Uterus (tissue), 2 donors: ENCODE measurements at regions not wholly inside any gene's neighbourhood (a gene's known extent, or its start where the extent isn't known, plus 50 kb on each side); places are given as distances from the start of the nearest gene placed in this dataset.

Experiments used
- POLR2A ChIP-seq, 2 donors: fragments of 450-650 bp; IDR thresholded peaks; one replicate each; pipeline ENCODE4 v1.6.1; 2016; ENCODE audit warnings: antibody characterized with exemption in 2 of 2, mild to moderate bottlenecking in 1 of 2, moderate library complexity in 1 of 2
- TF ChIP-seq, protein P1 (sequence below), 4 experiments: fragments of 200-600 bp in 2 of 4; fragments of 450-650 bp in 2 of 4; sonication (generic) in 2 of 4; IDR thresholded peaks; one replicate each; pipeline ENCODE4 v1.5.1; 2016 to 2019; ENCODE audit warnings: antibody characterized with exemption in 4 of 4, mild to moderate bottlenecking in 2 of 4, moderate library complexity in 1 of 4

- TF ChIP-seq, protein P1, sequence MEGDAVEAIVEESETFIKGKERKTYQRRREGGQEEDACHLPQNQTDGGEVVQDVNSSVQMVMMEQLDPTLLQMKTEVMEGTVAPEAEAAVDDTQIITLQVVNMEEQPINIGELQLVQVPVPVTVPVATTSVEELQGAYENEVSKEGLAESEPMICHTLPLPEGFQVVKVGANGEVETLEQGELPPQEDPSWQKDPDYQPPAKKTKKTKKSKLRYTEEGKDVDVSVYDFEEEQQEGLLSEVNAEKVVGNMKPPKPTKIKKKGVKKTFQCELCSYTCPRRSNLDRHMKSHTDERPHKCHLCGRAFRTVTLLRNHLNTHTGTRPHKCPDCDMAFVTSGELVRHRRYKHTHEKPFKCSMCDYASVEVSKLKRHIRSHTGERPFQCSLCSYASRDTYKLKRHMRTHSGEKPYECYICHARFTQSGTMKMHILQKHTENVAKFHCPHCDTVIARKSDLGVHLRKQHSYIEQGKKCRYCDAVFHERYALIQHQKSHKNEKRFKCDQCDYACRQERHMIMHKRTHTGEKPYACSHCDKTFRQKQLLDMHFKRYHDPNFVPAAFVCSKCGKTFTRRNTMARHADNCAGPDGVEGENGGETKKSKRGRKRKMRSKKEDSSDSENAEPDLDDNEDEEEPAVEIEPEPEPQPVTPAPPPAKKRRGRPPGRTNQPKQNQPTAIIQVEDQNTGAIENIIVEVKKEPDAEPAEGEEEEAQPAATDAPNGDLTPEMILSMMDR (IDR thresholded peaks at IDR 0.05), result no peak
- TF ChIP-seq POLR2A (IDR thresholded peaks at IDR 0.05), result no peak
Measured at GRCh38 chr9:107983181-107983603, 493.6 kb upstream of the KLF4 start.
